T follicular helper cell (primary cell): ENCODE measurements at regions not wholly inside any gene's neighbourhood (a gene's known extent, or its start where the extent isn't known, plus 50 kb on each side); places are given as distances from the start of the nearest gene placed in this dataset.
A peak's percentile ranks its signal among the peaks of the same experiment; 100 is the strongest.

Experiments used
- DNase-seq: peaks from one replicate; pipeline ENCODE4 v3.0.0-alpha.2; 2020; ENCODE audit warnings: low read depth

DNA sequence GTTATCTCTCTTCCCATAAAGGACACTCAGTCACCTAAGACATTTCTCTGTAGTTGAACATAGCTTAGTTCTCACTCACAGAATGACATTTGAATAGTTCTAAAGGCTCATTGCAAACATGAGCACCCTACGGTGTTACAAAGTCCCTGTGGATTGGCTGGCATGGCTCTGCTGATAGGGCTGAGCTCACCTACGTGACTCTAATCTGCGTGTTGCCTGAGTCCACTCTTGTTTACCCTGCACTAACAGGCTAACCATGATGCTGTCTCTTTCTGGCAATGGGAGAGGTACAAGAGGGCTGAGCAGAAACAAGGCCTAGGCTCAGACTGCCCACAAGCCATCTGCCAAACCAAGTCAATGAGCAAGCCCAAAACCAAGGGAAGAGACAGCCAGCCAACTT is 103.6 kb downstream of the PALM2AKAP2 start:
- no peak for DNase-seq

- DNase-seq, result no peak
These were observed 106.0 kb downstream of the PALM2AKAP2 start for GRCh38 chr9:109886041-109886440.

GRCh38 chr9:109886617-109887016 is 106.6 kb downstream of the PALM2AKAP2 start:
- no peak for DNase-seq

GRCh38 chr9:109887079-109887478 is 107.1 kb downstream of the PALM2AKAP2 start:
- no peak for DNase-seq

GRCh38 chr9:109888695-109889094 is 108.7 kb downstream of the PALM2AKAP2 start:
- DNase-seq, result no peak

DNA sequence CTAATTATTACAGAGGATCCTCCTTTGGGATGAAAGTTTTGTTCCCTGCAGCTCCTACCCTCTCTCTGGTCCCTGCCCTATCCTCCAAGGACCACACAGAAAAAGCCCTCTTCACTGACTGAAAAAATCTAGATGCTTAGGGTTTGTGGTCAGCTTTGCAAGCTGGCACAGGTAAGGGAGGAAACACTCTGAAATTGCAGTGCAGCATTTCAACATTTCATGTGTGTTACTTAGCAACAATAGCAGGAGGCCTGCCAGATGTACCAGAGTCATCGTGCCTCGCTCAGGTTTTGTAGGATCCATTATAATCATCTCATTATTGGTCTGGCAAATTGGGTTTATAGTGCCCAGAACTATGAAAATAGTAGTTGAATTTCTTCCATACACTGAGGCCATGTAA is 109.5 kb downstream of the PALM2AKAP2 start:
- DNase-seq, result no peak

GRCh38 chr9:109893241-109893640 is 113.2 kb downstream of the PALM2AKAP2 start:
- DNase-seq, result no peak

GRCh38 chr9:109894473-109894872 is 114.5 kb downstream of the PALM2AKAP2 start:
- DNase-seq, result no peak

- no peak for DNase-seq
These were observed 115.1 kb downstream of the PALM2AKAP2 start for GRCh38 chr9:109894921-109895758.

DNA sequence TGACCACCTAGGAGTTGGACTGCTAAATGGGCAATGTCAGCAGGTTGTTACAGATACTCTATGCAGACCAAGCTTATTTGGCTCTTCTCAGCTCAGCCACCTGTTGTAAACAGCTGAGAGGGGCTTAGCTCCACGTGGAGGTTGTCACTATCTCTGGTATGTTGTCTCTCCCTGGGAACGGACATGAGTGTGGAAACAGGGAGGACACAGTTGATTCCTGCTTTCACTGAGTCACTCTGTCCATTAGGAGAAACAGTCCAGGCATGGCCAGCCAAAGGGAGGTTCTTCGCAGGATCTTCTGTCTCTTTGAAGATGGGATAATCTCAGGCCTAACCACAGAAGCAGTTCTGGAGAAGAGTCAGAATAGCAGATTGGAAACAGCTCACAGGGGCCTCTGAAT is 121.2 kb downstream of the PALM2AKAP2 start:
- no peak for DNase-seq

DNA sequence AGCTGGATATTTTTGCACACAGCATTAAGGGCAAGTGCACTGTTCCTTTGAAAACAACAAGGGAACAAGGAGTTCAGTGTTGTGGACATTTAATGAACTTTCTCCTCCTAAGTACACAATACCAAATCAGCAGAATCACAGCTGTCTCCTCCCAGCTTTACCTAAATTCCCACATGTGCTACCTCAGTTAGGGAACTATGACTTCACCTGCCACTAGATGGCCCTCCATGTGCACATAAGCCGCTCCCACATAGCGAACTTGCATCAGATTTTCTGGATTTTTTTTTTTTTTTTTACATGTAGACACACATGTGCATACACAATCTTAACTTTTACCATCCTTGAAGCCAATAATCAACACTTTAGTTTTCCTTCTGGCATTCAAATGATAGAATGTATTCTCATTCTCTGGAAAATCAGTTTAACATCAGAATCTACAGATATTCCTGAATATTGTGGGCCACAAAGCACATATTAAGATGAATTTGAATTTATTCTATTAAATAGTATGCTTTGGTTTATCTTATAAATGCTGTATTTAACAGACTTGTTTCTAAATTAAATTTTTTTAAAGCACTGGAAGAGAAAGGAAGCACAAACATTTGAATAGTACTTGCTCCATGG is 123.6 kb downstream of the PALM2AKAP2 start:
- DNase-seq, result peak; percentile 42

GRCh38 chr9:109904666-109905065 is 124.7 kb downstream of the PALM2AKAP2 start:
- no peak for DNase-seq

DNA sequence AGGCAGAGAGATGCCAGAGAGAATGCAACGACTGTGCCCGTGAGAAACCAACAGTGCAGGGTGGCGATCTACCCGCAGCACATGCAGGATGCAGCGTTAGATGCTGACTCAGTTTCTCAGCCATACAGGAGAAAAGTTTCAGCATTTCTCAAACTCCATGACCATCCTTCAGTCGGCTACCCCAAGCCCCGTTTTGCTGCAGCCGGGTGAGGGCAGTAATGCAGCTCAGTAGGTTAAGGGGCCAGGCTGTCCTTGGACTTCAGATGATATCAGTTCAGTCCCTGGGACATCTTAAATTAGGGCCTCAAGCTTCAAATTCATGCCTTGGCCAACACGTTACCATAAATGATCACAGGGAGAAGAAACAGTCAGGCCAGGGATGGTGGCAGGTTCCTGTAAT is 125.5 kb downstream of the PALM2AKAP2 start:
- no peak for DNase-seq

DNA sequence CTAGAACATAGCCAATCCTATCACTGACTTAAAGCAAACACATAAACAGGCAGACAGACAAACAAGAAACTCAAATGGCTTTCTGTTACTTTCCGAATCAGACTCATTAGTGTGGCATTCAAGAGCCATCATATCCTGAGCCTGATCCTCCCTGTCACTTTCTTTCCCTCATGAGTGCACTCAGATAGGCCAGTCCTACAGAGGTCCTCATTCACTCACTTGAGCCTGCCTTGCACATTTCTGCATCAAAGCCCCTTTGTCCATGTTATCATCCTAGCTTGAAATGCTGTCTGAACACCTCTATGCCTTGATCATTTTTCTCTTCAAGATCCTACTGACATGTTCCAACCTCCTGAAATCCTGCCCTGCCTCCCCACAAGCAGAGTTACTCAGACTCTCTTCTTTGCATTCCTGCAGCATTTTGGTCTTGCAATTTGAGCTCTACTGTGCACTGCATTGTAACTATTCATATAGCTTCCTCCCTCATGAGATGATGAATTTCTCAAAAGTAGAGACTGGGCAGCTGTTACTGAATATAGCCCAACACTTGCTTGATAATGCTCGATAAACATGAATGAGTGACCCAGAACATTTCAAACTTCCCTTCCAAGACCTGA is 126.9 kb downstream of the PALM2AKAP2 start:
- DNase-seq, result no peak

GRCh38 chr9:109907400-109907799 is 127.4 kb downstream of the PALM2AKAP2 start:
- no peak for DNase-seq

DNA sequence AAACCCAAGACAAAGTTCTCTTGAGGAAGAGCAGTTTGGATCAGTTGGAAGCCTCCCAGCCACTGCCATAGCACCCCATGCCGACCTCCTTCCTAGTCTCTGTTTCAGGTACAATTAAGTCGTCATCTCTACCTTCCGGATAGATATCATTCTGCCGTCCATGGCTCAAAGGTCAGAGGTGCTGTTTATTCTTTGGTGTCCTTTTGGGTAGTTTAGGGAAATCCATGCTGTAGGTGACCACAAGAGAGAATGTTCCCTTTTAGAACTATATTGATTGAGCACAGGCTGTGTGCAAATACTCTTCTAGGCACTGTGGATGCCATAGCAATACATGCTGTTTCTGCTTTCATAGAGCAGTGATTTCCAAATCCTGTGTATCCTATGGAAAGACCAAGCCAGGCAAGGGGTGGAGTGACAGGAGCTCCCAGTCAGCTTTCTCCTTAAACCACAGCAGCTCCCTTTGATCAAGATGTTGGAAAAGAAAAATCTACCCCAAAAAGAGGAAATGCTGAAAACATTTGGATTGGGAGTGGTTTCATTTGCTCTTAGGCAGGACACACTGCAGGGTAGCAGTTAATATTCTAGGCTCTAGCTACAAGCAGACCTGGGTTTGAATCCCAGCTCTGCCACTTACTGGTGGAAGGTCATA is 127.9 kb downstream of the PALM2AKAP2 start:
- DNase-seq, result no peak

DNA sequence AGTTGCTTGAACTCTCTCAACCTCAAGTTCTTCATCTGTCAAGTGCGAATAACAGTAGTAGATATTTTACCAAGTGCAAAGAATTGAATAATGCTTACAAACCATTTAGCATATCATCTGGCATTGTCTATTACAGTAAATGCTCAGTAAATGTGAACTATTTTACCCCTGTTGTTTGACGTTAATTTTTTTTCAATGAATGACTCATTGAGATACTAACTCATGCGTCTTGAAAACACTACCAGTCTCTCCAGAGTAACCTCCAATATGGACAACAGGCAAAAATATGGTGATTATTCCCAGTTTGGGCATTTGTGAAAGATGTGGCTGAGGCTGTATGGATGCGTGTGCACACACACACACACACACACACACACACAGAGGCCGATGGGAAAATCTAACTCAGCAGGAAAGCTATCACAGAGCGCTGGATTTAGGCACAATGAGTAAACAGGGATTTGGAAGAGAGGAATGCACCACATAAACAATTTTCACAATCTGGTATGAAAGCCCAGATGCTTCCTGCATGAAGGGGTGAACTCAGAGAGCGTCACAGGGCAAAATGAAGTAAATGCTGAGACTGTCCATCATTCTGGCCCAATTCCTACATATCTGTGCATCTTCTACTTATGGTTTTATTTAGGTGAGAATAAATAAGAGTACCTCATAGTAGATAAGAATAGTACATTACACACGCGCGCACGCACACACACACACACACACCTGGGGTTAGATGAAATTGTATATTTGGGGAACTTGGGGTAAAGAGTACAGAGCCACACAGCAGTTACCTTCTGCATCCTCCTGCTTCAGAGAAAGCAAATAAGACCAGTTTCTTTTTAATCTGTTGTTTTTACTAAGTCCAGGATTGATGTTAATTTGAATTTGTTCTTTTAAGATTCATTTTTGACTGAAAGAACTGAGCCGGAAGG is 128.7 kb downstream of the PALM2AKAP2 start:
- DNase-seq, result no peak

DNA sequence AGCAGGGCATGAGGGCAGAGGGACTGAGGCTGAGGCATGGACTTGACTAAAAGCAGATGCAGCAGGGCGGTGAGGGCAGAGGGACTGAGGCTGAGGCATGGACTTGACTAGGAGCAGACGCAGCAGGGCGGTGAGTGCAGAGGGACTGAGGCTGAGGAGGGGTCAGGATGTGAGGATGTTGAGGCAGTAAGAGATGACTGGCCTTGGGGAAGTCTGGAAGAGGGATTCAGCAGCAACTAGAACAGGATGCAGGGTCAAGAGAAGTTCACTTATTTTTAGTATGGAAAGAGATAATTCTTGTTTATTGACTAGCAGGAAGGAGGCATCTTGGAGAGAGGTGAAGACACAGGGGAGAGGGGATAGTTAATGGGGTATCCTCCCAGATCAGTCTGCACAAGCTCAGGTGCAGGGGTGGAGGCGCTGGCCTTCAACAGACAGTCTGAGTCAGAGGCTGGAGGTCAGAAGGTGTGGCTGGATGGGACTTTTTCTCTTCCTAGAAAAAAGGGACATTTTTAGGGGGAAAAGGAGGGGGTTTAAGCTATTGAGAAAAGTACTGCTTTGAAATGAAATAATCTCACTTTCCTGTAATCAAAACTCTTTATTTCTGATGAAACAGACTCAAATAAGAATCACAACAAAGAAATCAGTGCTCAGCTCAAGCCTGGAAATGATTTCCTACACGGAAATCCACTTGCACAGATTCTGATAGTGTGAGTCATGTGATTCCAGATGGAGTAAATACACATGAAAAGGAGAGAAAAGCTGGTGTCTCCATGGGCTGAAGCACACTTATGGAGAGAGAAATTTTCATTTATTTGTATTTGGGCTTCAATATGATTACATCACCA is 130.9 kb downstream of the PALM2AKAP2 start:
- DNase-seq, result no peak

GRCh38 chr9:109912082-109912582 is 132.1 kb downstream of the PALM2AKAP2 start:
- DNase-seq, result no peak

- no peak for DNase-seq
These were observed 132.9 kb downstream of the PALM2AKAP2 start for GRCh38 chr9:109912726-109913460.
